ENCODE measurements at regions not wholly inside any gene's neighbourhood (a gene's known extent, or its start where the extent isn't known, plus 50 kb on each side); places are given as distances from the start of the nearest gene placed in this dataset.

DNA sequence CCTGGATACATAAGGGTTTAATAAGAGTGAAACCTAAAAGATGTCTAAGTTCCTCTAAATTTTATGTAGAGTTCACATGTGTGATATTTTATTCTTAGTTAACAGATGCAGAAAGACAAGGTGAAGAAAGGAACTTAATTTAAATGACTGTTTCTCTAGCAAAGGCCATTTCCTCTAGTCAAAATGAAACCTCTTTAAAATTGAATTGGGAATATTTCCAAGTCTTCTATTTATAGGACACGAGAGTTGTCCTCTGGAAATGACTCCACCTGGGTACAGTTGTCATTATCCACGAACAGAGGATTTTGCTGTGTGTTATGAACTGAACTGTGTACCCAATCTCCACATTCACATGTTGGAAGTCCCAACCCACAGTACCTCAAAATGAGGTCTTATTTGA lies 64.5 kb upstream of the KCNK1 start:
- WGBS, 2 experiments (ENCODE audit: insufficient coverage in 2 of 2) = no CpG with 5 or more reads among the region's 2 CpGs
- no peak overlapping the region for H3K4me3 ChIP-seq (ENCODE audit: extremely low read depth, insufficient read depth, low read length, poor library complexity, severe bottlenecking)

DNA sequence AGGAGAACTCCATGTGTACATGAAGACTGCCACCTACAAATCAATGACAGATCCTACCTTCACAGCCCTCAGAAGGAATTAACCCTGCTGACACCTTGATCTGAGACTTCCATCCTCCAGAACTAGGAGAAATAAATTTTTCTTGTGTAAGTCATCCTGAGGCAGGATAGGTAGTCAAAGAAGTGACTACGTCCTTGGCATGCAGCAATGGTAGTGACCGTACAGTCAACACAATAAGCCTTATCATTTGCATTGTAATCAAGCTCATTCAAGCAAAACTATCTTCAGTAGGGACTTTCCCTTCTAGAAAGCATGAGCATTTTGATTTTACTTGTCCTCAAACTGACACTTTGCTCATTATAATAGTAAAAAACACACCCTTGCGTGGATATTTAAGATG lies 64.0 kb upstream of the KCNK1 start:
- whole genome bisulfite sequencing, 2 experiments (ENCODE audit: insufficient coverage in 2 of 2) = 79 to 87% methylated on average over 2 of the region's 3 CpGs
- Histone ChIP-seq H3K4me3 (ENCODE audit: extremely low read depth, insufficient read depth, low read length, poor library complexity, severe bottlenecking) (no peak overlapping the region), H3K4me1 (ENCODE audit: control insufficient read depth, insufficient read depth, low read length, poor library complexity, severe bottlenecking) (no peaks in the 10 kb centered on the region), H3K36me3 (ENCODE audit: control insufficient read depth, insufficient read depth, low read length) (no peaks in the 10 kb centered on the region), H3K9me3 (ENCODE audit: control insufficient read depth, low read length) (no peaks in the 10 kb centered on the region), H3K27ac (ENCODE audit: low read depth, low read length, severe bottlenecking) (no peak overlapping the region)

More for the DNA sequence above, 64.5 kb upstream of the KCNK1 start:
- Histone ChIP-seq H3K9me3 (ENCODE audit: control insufficient read depth, low read length) (no peaks in the 10 kb centered on the region), H3K4me1 (ENCODE audit: control insufficient read depth, insufficient read depth, low read length, poor library complexity, severe bottlenecking) (peaks cover under 1% of the 10 kb centered on the region), H3K27ac (ENCODE audit: low read depth, low read length, severe bottlenecking) (no peak overlapping the region), H3K36me3 (ENCODE audit: control insufficient read depth, insufficient read depth, low read length) (no peaks in the 10 kb centered on the region)

DNA sequence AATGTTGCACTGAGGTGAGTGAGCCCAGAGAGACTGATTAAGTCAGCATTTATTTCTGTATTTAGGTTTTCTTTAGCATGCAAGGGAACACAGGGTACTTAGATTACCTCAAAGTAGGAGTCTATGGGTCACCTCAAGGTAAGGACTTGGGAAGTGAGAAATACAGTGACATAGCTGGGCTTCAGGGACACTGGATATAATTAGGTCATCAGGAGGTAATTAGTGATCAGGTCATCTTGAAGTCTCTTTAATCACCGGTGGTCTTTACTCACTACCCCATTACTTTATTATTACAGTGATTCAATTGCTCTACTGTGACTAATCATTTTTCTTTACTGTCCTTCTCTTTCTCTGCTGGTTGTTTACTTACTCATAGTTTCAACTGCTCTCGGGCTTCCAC lies 59.9 kb upstream of the KCNK1 start:
- H3K9me3 ChIP-seq (ENCODE audit: control insufficient read depth, low read length) = no peaks in the 10 kb centered on the region
- H3K36me3 ChIP-seq (ENCODE audit: control insufficient read depth, insufficient read depth, low read length) = no peaks in the 10 kb centered on the region
- WGBS, 2 experiments (ENCODE audit: insufficient coverage in 2 of 2) = 80 to 100% methylated on average over 1 to 2 of the region's 2 CpGs
- H3K4me1 ChIP-seq (ENCODE audit: control insufficient read depth, insufficient read depth, low read length, poor library complexity, severe bottlenecking) = no peaks in the 10 kb centered on the region
- H3K27ac ChIP-seq (ENCODE audit: low read depth, low read length, severe bottlenecking) = no peak overlapping the region
- no peak overlapping the region for H3K4me3 ChIP-seq (ENCODE audit: extremely low read depth, insufficient read depth, low read length, poor library complexity, severe bottlenecking)

DNA sequence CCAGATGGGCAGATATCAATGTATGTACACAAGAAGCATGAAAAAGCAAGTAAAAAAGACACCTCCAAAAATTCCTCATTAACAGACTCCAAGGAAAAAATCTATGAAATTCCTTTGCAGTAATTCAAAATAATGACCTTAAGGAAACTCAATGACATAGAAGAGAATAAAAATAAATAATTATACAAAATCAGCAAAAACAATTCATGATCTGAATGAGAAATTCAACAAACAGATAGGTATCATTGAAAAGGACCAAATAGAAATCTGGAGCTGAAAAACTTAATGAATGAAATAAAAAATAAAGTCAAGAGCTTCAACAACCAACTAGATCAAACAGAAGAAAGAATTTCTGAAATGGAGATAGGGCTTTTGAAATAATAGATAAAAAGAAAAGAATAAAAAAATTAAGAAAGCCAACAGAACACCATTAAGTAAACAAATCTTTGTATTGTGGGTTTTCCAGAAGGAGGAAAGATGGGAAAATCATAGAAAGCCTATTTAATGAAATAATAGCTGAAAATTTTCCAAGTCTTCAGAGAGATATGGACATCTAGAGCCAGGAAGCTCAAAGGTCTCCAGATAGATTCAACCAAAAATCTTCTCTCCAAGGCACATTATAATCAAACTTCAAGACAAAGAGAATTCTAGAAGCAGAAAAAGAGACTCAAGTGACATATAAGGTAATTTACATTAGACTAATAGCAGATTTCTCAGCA lies 52.0 kb upstream of the KCNK1 start:
- Histone ChIP-seq H3K36me3 (ENCODE audit: control insufficient read depth, insufficient read depth, low read length) (no peaks in the 10 kb centered on the region), H3K27ac (ENCODE audit: low read depth, low read length, severe bottlenecking) (no peak overlapping the region), H3K4me1 (ENCODE audit: control insufficient read depth, insufficient read depth, low read length, poor library complexity, severe bottlenecking) (no peaks in the 10 kb centered on the region)

More for the DNA sequence above, 52.0 kb upstream of the KCNK1 start:
- H3K4me3 ChIP-seq (ENCODE audit: extremely low read depth, insufficient read depth, low read length, poor library complexity, severe bottlenecking) = no peak overlapping the region
- H3K9me3 ChIP-seq (ENCODE audit: control insufficient read depth, low read length) = no peaks in the 10 kb centered on the region
